Astrocyte of the cerebellum (primary cell): ENCODE measurements at regions not wholly inside any gene's neighbourhood (a gene's known extent, or its start where the extent isn't known, plus 50 kb on each side); places are given as distances from the start of the nearest gene placed in this dataset.
A peak's percentile ranks its signal among the peaks of the same experiment; 100 is the strongest.

Source experiments
- DNase-seq: peaks from one replicate; pipeline ENCODE4 v3.0.0-alpha.2; 2011; ENCODE audit warnings: low read depth
- H3K4me3 ChIP-seq: 2 replicates; pipeline ENCODE4 v1.5.1; 2011; ENCODE audit warnings: mild to moderate bottlenecking, low read depth, low read length, moderate library complexity
- in situ Hi-C: cut with HindIII; loops from 2 replicates; pipeline ENCODE4 v1.10.0; 2017; ENCODE audit warnings: low sequenced_read_pairs
- TF ChIP-seq, protein P1 (sequence below): IDR thresholded peaks from 2 replicates; pipeline ENCODE4 v1.5.1; 2012; ENCODE audit warnings: low read length, low read depth, moderate library complexity, mild to moderate bottlenecking; ENCODE audit errors: missing control alignments

DNA sequence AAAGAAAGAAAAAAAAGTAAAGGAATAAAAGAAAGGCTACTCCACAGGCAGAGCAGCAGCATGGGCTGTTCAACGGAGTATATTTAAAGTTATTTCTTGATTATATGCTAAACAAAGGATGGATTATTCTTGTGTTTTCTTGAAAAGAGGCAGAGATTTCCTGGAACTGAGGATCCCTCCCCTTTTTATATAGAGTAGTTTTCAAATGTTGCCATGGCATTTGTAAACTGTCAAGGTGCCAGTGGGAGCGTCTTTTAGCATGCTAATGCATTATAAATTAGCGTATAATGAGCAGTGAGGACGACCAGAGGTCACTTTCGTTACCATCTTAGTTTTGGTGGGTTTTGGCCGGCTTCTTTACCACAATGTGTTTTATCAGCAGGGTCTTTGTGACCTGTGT is 383.0 kb downstream of the PCNX1 start:
- TF ChIP-seq, protein P1, sequence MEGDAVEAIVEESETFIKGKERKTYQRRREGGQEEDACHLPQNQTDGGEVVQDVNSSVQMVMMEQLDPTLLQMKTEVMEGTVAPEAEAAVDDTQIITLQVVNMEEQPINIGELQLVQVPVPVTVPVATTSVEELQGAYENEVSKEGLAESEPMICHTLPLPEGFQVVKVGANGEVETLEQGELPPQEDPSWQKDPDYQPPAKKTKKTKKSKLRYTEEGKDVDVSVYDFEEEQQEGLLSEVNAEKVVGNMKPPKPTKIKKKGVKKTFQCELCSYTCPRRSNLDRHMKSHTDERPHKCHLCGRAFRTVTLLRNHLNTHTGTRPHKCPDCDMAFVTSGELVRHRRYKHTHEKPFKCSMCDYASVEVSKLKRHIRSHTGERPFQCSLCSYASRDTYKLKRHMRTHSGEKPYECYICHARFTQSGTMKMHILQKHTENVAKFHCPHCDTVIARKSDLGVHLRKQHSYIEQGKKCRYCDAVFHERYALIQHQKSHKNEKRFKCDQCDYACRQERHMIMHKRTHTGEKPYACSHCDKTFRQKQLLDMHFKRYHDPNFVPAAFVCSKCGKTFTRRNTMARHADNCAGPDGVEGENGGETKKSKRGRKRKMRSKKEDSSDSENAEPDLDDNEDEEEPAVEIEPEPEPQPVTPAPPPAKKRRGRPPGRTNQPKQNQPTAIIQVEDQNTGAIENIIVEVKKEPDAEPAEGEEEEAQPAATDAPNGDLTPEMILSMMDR = no peak
- H3K4me3 ChIP-seq = no peak overlapping the region
- in situ Hi-C loops = no loop called here
- DNase-seq = peak; percentile 24

GRCh38 chr14:71290960-71291466 is 383.8 kb downstream of the PCNX1 start:
- H3K4me3 ChIP-seq = no peak overlapping the region
- DNase-seq = peak; percentile 65
- TF ChIP-seq, protein P1 = no peak
- in situ Hi-C loops = no loop called here

DNA sequence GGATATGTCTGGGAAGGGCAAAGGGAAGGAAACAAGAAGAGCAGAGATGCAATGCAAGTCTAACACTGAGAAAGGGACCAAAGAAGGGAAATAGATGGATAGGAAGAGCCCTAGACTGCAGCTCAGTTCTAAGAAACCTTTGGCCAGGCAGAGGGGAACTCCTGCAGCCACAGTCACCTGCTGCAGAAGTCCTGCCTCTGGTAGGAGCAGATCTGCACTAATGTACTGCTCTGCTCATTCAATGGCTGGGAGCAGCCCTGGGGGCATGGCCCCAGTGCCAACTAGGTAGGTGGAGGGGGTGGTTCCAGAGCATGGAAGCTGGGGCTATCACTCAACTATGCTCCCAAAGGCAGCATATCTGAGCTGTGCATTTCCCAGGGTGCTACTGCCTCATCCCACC is 388.9 kb downstream of the PCNX1 start:
- no peak for DNase-seq
- in situ Hi-C loops = no loop called here
- TF ChIP-seq, protein P1 = no peak
- H3K4me3 ChIP-seq = no peak overlapping the region

DNA sequence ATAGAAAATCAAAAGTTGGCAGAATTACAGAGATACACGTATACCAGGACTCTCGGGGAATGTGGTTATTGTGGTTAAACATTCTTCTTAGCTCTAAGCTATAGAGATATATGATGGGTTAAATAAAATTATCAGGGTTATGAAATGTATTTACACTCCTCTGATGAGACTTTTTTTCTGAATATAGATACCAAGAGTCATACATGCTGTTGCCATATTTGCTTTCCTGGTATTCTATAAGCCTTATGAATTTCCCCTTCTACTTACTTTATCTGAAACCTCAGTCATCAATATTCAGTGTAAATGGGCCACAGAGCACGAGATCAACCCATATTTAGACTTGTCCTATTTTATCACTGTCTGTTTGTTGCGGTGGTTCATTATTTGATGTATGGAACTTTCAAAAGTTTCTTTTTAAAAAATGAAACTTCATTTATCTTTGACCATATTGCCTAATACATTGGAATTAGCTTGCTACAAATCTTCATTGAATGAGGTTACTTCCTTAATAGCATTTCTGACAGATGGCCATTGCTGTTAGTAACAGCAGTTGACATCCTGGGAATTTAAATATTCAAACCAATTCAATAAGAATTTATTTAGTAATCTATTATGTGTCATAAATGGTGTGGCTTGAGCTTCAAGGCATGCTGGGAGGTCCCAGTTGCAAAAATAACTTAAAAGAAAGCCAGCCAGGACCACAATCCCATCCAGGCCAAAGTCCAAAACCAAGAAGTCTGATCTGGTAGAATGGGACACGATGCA is 393.5 kb downstream of the PCNX1 start:
- in situ Hi-C loops = no loop called here
- TF ChIP-seq, protein P1 = no peak
- no peak for DNase-seq
- no peak overlapping the region for H3K4me3 ChIP-seq

DNA sequence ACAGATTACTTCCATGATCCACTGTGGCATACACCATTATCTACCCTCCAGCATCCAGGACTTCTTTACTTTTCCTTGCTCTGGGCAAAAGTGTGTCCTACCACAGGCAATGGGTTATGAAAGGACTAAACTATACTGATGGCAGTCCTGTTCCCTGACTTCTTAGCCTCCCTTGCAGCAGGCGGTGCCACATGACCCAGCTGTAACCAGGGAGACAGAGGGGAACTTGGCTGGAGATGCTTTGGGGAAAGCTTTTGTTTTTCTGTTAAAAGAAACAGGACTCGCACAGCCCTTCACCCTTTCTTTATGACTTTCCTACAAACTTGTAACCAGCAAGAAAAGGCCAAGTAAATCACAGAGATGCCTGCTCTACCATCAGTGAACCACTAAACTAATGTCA is 394.4 kb downstream of the PCNX1 start:
- in situ Hi-C loops = no loop called here
- no peak overlapping the region for H3K4me3 ChIP-seq
- no peak for DNase-seq
- TF ChIP-seq, protein P1 = no peak

- no peak overlapping the region for H3K4me3 ChIP-seq
- in situ Hi-C loops = no loop called here
- TF ChIP-seq, protein P1 = no peak
- DNase-seq = no peak
Measured at GRCh38 chr14:71304690-71305089, 397.4 kb downstream of the PCNX1 start.

DNA sequence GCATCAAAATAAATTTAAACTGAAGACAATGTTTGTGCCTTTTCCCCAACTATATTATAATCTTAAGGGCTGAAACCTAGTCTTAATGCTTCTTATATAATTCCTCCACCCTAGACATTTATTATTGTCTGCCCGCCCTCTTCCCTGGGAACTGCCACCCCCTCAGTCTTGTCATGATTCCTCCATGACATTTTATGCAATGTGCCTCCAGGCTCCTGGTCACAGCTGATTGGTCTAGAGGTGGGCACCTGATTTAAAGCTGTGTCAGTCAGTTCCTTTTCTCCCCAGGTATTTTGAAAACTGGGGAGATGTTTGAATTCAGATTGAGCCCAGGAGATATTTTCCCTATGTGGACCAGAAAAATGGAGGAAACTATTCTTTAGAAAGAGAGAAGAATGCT is 401.4 kb downstream of the PCNX1 start:
- TF ChIP-seq, protein P1 = no peak
- in situ Hi-C loops = no loop called here
- no peak overlapping the region for H3K4me3 ChIP-seq
- DNase-seq = no peak
